CD4-positive, alpha-beta T cell treated with Interleukin-15 for 1 hour (primary cell): ENCODE measurements at regions not wholly inside any gene's neighbourhood (a gene's known extent, or its start where the extent isn't known, plus 50 kb on each side); places are given as distances from the start of the nearest gene placed in this dataset.

ENCODE experiments used
- DNase-seq: peaks from one replicate; pipeline ENCODE4 v3.0.0-alpha.2; 2020

DNA sequence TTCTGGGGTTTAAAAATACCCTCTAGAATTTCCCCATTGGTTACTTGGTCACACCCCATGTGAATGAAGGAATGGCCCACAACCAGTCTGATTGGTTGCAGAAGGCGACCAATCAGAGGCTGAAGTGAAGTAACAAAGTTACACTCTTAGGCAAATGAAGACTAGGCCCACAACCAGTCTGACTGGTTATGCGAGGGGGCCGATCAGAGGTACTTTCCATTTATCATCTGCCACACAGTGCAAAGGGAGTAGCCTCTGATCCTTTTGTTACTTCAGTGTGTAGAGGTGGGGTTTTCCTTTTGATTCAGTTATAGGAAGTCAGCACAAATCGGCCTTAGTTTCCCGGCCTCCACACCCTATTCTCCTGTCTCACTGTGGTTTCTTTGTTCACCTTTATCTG is 61.2 kb upstream of the SGK1 start:
- DNase-seq = peak; percentile 35

DNA sequence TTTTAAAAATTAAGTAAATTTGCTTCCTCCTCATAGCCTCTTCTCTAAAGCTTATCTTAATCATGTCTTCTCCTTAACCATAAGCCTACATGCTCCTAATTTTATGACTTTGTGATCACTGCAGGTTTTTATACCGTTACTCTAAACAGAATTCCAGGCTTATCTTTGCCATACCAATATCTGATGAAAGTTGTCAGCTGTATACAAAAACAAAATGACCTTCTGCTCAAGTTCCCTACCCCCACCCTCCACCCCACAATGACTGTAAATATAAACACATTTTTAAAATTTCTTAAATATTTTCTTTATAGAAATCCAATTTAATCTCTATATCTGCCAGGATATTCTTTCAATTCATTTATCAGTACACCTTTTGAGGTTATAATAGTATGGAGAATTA is 60.5 kb upstream of the SGK1 start:
- DNase-seq = no peak

DNA sequence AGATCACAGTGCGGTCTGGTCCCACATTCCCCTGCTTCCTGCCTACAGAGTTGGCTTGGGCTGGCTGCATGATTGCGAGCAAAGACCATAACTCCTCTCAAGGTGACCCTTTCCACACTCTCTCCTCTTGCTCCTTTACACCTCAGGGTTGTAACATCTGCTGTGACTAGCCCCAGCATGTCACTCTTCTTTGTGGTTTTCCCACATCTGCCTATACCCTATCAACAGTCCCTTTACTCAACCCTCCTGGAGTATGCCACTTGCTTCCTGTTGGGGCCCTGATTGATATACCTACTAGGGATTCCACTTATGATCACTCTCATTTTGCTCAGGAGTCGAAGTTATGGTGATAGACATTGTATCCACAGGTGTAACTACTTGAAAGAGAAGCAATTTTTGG is 58.9 kb upstream of the SGK1 start:
- no peak for DNase-seq

- no peak for DNase-seq
Observed at GRCh38 chr6:134375220-134375580, 57.3 kb upstream of the SGK1 start.

DNA sequence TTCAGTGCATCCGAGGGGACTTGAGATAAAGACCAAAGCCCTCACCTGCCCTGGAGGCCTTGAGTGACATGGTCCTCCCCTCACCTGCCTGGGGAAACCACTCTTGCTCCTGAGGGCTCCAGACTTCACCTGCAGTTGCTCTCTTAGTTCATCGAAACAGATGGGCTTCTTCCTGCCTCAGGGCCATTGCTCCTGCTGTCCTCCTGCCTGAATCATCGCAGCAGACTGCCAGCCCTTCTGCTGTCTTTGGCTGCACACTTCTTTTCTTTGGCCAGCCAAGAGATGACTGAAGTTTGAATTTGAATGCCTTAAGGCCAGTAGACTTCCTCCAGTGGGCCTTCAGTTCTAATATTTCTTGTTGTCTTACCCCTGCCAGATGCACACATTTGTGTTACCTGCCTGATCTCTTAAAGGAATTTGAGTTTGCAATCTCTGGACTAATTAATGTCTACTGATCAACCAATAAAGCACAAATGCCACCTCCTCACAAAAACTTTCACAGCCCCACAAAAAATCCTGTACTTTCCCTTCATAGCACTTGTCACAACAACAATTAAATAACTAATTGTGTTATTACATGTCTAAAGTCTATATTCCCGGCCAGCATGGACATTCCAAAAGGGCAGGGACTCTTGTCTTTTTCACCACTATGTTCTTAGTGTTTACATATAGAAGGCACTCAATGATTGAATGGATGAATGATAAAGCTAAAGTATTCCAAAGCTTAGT is 56.7 kb upstream of the SGK1 start:
- no peak for DNase-seq

GRCh38 chr6:134373993-134374392 is 56.1 kb upstream of the SGK1 start:
- no peak for DNase-seq

- peak; percentile 69 for DNase-seq
Observed at GRCh38 chr6:134373282-134373922, 55.5 kb upstream of the SGK1 start.

DNA sequence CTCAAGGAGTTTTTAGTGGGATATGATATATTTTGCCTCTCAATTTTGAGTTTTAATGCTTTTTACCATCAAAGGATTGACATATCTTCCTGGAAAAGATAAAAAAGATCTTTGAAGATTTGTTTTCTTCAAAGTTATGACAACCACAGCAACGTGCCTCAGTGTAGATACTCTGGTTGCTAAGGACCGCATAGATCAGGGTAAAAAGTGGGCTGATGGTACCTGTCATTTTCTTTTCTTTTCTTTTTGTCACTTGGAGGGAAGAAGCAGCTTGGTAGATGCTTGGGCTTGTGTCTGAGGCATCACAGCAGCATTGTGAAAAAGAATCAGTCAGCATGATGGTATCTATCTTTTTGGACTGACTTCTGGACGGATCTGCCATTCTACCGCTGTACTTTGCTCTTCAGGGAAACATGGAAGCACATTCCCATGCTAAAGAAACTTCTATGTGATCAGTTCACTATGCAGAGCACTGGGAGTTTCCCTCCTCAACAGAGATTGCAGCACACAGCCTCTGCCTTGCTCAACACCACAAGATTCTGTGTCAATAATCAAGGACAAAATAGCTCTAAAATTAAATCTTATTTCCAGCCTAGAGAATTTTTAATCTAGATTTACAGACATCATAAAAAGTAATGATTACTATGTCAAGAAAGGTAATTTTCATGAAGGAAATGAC is 54.8 kb upstream of the SGK1 start:
- DNase-seq = peak; percentile 40

- no peak for DNase-seq
Observed at GRCh38 chr6:134368670-134369069, 50.8 kb upstream of the SGK1 start.
